Brain microvascular endothelial cell (primary cell): ENCODE measurements at regions not wholly inside any gene's neighbourhood (a gene's known extent, or its start where the extent isn't known, plus 50 kb on each side); places are given as distances from the start of the nearest gene placed in this dataset.

ENCODE experiments used
- DNase-seq: peaks from one replicate; pipeline ENCODE4 v3.0.0-alpha.2; 2020
- H3K27ac ChIP-seq: fragments of 250-450 bp; sonication (Bioruptor Pico); 2 replicates; pipeline ENCODE4 v1.5.1; 2020; ENCODE audit warnings: mild to moderate bottlenecking, moderate library complexity
- H3K27me3 ChIP-seq: fragments of 250-450 bp; sonication (Bioruptor Pico); replicated peaks from 2 replicates; pipeline ENCODE4 v1.5.1; 2020; ENCODE audit warnings: mild to moderate bottlenecking
- H3K36me3 ChIP-seq: fragments of 250-450 bp; sonication (Bioruptor Pico); replicated peaks from 2 replicates; pipeline ENCODE4 v1.5.1; 2020; ENCODE audit warnings: mild to moderate bottlenecking
- H3K4me3 ChIP-seq: 2 replicates; pipeline ENCODE4 v1.5.1; 2011; ENCODE audit warnings: low read depth, mild to moderate bottlenecking, control low read depth, low read length, moderate library complexity
- CTCF ChIP-seq: IDR thresholded peaks from 2 replicates; pipeline ENCODE4 v1.5.1; 2011; ENCODE audit warnings: low read depth, mild to moderate bottlenecking, moderate library complexity, low read length, control low read depth, inconsistent platforms; ENCODE audit errors: missing control alignments
- in situ Hi-C: cut with HindIII; loops from 2 replicates; pipeline ENCODE4 v1.10.0; 2017; ENCODE audit warnings: low sequenced_read_pairs, low pct_ligation_motif_present

DNA sequence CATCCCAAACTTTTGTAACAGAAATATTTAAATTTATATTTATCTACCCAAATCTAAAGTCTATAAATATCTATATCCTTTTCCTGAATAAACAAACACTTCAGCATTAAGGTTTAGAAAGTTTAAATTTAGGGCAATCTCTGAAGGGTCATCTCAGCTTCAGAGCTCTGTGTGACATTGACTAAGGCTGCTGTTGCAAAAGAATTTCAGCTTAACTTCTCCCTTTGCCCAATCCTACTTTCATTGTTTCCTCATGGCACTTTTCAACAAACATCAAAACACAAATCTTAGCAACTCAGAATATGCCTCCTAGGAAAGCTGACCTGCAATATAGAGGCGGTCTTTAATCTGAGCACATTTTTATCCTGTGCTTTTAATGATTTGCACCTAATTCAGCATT lies 79.7 kb upstream of the BANK1 start:
- no peak for TF ChIP-seq CTCF
- Histone ChIP-seq H3K36me3 (no peaks in the 10 kb centered on the region), H3K27me3 (no peaks in the 10 kb centered on the region), H3K27ac (no peak overlapping the region), H3K4me3 (no peak overlapping the region)
- in situ Hi-C loops = no loop called here
- DNase-seq = no peak

DNA sequence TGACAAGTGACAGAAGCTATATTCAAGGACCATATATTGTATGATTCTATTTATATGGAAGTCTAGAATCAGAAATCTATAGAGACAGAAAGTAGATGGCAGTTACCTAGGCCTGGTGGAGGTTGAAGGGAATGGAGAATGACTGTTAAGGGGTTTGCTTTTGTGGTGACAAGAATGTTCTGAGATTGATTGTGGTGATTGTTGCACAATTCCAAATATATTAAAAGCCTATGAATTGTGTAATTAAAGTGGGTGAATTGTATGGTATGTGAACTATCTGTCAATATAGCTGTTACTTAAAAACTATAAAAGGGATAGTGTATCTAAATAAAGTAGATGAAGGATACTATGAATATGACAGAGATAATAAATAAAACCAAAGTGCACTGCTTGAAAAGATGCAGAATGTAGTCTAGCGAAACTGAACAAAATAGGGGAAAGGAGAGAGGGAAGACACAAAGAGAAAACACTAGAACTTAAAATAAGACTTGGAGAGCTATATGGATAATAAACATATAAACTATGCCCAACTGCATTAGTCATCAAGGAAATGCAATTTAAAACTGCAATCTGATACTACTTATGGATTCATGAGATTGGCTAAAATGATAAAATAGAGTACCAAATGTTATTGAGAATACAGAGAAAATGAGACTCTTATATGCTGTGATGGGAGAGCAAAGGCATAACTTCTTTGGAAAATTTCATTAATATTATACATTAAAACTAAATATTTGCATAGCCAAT lies 82.1 kb upstream of the BANK1 start:
- H3K27me3 ChIP-seq = no peaks in the 10 kb centered on the region
- in situ Hi-C loops = no loop called here
- TF ChIP-seq CTCF = no peak
- H3K27ac ChIP-seq = no peak overlapping the region
- no peak overlapping the region for H3K4me3 ChIP-seq
- no peaks in the 10 kb centered on the region for H3K36me3 ChIP-seq
- no peak for DNase-seq

DNA sequence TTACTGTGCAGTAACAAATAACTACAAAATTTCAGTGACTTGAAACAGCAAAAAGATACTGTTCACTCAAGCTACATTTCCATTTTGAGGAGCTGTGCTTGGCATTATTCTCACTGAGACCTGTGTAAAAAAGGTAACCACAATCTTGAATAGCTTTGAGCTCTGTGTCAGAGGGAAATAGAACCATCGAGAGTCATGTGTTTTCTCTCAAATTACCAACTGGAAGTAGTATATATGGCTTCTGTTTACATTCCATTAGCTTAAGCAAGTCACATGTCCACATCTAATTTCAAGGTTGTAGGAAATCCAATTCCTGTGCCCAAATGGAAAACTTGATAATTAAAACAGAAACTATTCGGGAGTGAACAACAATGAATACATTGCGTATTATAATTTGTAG lies 82.9 kb upstream of the BANK1 start:
- Histone ChIP-seq H3K27me3 (no peaks in the 10 kb centered on the region), H3K27ac (no peak overlapping the region), H3K36me3 (no peaks in the 10 kb centered on the region), H3K4me3 (no peak overlapping the region)
- DNase-seq = no peak
- in situ Hi-C loops = no loop called here
- TF ChIP-seq CTCF = no peak

DNA sequence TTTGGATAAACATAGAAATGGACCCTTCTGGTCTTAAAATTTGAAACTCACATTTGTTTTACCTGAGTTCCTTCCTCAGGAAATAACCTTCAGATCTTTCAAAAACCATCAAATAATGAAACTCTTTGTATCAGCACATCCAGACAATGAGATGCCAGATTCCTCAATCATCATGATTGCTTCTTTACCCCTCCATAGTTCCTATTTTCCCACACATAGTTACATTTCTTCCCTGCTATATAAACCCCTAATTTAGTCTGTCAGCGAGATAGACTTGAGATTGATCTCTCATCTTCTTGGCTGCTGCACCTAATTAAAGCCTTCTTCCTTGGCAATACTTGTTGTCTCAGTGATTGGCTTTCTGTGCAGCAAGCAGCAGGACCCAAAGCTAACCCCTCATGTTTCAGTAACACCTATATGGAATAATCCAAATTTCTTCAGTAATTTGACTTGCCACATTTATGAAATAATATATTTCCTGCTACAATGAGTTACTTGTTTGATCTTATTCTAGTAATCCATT lies 83.9 kb upstream of the BANK1 start:
- H3K27ac ChIP-seq = no peak overlapping the region
- in situ Hi-C loops = no loop called here
- no peak for TF ChIP-seq CTCF
- no peaks in the 10 kb centered on the region for H3K27me3 ChIP-seq
- DNase-seq = no peak
- H3K4me3 ChIP-seq = no peak overlapping the region
- no peaks in the 10 kb centered on the region for H3K36me3 ChIP-seq

DNA sequence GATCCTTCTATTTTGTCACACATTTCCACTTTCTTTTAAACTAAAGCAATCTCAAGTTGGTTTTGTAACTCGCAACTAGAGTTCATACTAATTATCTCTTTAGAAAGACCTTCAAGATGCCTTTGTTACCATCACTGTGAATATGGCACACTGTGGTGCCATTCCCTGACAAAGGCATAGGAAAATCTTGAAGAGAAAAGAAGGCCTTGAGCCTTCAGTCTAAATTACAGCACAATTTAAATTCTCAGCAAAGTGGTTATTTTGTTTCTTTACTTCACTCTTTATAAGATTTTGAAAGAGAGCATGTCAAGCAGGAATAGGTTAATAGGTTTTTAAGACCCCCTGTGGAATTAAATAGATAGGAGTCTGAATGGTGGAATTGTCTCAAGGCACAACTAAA lies 89.0 kb upstream of the BANK1 start:
- Histone ChIP-seq H3K27ac (no peak overlapping the region), H3K27me3 (no peaks in the 10 kb centered on the region), H3K4me3 (no peak overlapping the region), H3K36me3 (no peaks in the 10 kb centered on the region)
- no peak for DNase-seq
- in situ Hi-C loops = no loop called here
- no peak for TF ChIP-seq CTCF
